ENCODE measurements at regions not wholly inside any gene's neighbourhood (a gene's known extent, or its start where the extent isn't known, plus 50 kb on each side); places are given as distances from the start of the nearest gene placed in this dataset.

DNA sequence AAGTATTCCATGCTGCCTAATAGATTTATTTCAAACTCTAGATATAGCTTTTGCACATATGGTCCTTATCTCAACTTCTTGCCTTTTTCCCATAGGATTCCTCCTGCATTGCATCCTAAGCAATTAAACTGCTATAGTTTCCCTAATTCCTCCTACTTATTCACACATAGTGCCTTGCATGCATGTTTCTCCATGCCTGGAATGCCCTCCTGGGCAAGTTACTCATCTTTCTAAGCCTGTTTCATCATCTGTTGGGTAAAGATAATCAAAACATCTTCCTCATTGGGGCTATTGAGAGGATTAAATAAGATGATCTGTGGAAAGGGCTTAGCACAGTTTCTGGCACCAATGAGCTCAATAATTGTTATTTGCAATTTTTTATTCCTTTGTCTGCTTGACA is 726.5 kb downstream of the SLC4A3 start:
- no peak for TF ChIP-seq POLR2A (IDR thresholded peaks at IDR 0.05)
- TF ChIP-seq, protein P1, sequence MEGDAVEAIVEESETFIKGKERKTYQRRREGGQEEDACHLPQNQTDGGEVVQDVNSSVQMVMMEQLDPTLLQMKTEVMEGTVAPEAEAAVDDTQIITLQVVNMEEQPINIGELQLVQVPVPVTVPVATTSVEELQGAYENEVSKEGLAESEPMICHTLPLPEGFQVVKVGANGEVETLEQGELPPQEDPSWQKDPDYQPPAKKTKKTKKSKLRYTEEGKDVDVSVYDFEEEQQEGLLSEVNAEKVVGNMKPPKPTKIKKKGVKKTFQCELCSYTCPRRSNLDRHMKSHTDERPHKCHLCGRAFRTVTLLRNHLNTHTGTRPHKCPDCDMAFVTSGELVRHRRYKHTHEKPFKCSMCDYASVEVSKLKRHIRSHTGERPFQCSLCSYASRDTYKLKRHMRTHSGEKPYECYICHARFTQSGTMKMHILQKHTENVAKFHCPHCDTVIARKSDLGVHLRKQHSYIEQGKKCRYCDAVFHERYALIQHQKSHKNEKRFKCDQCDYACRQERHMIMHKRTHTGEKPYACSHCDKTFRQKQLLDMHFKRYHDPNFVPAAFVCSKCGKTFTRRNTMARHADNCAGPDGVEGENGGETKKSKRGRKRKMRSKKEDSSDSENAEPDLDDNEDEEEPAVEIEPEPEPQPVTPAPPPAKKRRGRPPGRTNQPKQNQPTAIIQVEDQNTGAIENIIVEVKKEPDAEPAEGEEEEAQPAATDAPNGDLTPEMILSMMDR (IDR thresholded peaks at IDR 0.05 in 4 of 5, conservative IDR thresholded peaks at IDR 0.05 in 1 of 5): no peak

Data from gastrocnemius medialis (tissue), 4 donors.